ENCODE measurements at regions not wholly inside any gene's neighbourhood (a gene's known extent, or its start where the extent isn't known, plus 50 kb on each side); places are given as distances from the start of the nearest gene placed in this dataset.

- no peak for TF ChIP-seq CTCF (IDR thresholded peaks at IDR 0.05; ENCODE audit: control insufficient read depth, extremely low read depth, insufficient read depth)
- DNase-seq (ENCODE audit: low read depth) = no peak
- no peak overlapping the region for H3K4me3 ChIP-seq (ENCODE audit: low read depth, low read length)
These were observed 154.6 kb upstream of the MYL2 start for GRCh38 chr12:111074965-111075364.

- no peak for TF ChIP-seq CTCF (IDR thresholded peaks at IDR 0.05; ENCODE audit: control insufficient read depth, extremely low read depth, insufficient read depth)
- DNase-seq (ENCODE audit: low read depth) = no peak
- no peak overlapping the region for H3K4me3 ChIP-seq (ENCODE audit: low read depth, low read length)
These were observed 154.2 kb upstream of the MYL2 start for GRCh38 chr12:111074559-111074958.

GRCh38 chr12:111073370-111073769 lies 153.0 kb upstream of the MYL2 start:
- no peak for TF ChIP-seq CTCF (IDR thresholded peaks at IDR 0.05; ENCODE audit: control insufficient read depth, extremely low read depth, insufficient read depth)
- no peak overlapping the region for H3K4me3 ChIP-seq (ENCODE audit: low read depth, low read length)
- DNase-seq (ENCODE audit: low read depth) = no peak

- H3K4me3 ChIP-seq (ENCODE audit: low read depth, low read length) = no peak overlapping the region
- TF ChIP-seq CTCF (IDR thresholded peaks at IDR 0.05; ENCODE audit: control insufficient read depth, extremely low read depth, insufficient read depth) = no peak
These were observed 151.9 kb upstream of the MYL2 start for GRCh38 chr12:111072299-111072698.

GRCh38 chr12:111069886-111070285 lies 149.5 kb upstream of the MYL2 start:
- TF ChIP-seq CTCF (IDR thresholded peaks at IDR 0.05; ENCODE audit: control insufficient read depth, extremely low read depth, insufficient read depth) = no peak
- H3K4me3 ChIP-seq (ENCODE audit: low read depth, low read length) = no peak overlapping the region
- no peak for DNase-seq (ENCODE audit: low read depth)

More at GRCh38 chr12:111072299-111072698, 151.9 kb upstream of the MYL2 start:
- DNase-seq (ENCODE audit: low read depth) = no peak

GRCh38 chr12:111068290-111068689 lies 147.9 kb upstream of the MYL2 start:
- TF ChIP-seq CTCF (IDR thresholded peaks at IDR 0.05; ENCODE audit: control insufficient read depth, extremely low read depth, insufficient read depth) = no peak
- H3K4me3 ChIP-seq (ENCODE audit: low read depth, low read length) = no peak overlapping the region
- no peak for DNase-seq (ENCODE audit: low read depth)

- peak; percentile 99 for DNase-seq (ENCODE audit: low read depth)
- TF ChIP-seq CTCF (IDR thresholded peaks at IDR 0.05; ENCODE audit: control insufficient read depth, extremely low read depth, insufficient read depth) = no peak
- no peak overlapping the region for H3K4me3 ChIP-seq (ENCODE audit: low read depth, low read length)
These were observed 147.1 kb upstream of the MYL2 start for GRCh38 chr12:111067498-111067897.
